CD4-positive, alpha-beta T cell treated with Interleukin-15 for 1 hour (primary cell): ENCODE measurements at regions not wholly inside any gene's neighbourhood (a gene's known extent, or its start where the extent isn't known, plus 50 kb on each side); places are given as distances from the start of the nearest gene placed in this dataset.
"Not testable (repeated sequence)": the region's sequence is repeated elsewhere in the genome, so short reads cannot be mapped to it uniquely, and the experiment has no call there.

ENCODE experiments used
- DNase-seq: peaks from one replicate; pipeline ENCODE4 v3.0.0-alpha.2; 2020

DNA sequence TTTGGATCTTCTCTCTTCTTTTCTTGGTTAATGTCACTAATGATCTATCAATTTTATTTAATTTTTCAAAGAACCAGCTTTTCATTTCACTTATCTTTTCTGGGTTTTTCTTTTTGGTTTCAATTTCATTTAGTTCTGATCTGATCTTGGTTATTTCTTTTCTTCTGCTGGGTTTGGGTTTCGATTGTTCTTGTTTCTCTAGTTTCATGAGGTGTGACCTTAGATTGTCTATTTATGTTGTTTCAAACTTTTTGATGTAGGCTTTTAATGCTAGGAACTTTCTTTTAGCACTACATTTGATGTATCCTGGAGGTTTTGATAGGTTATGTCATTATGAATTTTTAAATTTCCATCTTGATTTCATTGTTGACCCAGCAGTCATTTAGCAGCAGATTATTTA, 142.3 kb downstream of the C11orf87 start:
- no peak for DNase-seq

DNA sequence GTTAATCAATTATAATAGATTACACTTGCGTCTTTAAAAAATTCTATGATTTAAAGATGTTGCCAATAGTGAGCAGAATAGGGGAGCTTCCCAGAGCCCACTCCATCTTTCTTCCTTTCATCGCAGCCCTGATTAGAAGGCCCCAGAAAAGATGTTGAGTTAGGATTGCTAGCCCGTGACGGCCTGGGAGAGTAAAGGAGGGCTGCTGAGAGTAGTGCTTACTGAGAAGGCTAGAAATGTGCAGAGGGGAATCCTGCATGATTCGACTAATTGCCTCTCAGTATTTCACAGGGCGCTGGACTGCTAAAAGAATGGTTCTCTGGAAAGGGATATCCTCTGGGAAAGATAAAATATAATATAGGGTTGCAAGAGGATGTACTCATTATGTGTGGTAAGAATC, 160.5 kb downstream of the C11orf87 start:
- no peak for DNase-seq

DNA sequence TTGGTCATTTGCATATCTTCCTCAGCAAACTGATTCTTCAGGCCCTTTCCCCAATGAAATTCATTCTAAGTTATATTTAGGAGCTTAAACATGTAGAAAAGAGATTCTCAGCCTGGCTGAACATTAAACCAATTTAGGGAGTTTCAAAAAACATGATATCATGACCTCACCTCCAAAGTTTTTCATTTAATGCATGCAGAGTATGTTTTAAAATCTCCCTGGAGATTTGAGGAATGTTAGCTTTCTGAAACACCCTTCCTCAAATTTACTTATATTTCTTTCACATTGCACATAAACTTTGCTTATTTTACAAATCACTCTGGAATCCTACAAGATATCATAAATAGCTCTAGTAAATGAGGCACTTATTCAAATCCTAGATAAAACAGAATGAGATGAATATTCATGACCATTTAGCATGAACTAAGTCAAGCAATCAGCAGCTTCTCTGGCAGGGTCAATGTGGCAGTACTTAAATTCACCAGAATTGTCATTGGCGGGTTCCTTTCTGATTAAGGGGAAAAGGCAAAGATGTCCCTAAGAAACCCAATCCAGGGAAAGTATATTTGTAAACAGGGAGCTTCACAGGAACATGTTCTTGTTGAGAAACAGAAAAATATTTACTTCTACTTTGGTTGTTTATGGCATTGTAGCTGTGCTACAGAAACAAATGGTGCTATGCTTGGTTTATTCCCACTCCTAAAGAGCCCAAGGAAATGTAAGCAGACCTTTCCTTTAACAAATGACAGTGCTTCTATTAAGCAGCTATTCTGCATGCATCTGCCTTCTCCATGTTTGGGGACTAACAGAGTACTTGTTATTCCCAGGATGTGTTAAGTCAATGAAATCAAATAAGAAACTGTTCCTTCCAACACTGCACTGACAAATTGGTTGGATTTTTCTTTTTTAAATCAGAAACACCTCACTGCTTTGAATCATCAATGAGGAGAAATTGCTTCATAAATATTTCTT, 162.3 kb downstream of the C11orf87 start:
- DNase-seq = no peak

DNA sequence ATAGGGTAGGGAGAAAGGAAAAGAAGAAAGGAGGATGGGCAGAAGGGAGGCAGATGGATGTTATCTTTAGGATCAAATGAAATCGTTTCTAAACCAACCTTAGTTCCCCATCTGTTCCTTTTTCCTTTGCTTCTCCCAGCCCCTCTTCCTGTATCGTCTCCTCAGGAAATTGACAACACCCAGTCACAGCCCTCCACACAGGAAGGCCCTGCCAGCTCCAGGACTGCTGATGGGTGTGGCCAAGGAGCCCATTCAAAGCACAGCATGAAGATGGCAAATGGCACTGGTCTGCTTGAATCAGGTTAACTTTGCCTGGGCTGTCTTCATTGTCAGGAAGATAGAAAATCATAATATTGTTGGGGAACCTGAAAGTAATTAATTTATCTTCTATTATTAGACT, 164.8 kb downstream of the C11orf87 start:
- no peak for DNase-seq

GRCh38 chr11:109590782-109591181, 168.8 kb downstream of the C11orf87 start:
- no peak for DNase-seq

DNA sequence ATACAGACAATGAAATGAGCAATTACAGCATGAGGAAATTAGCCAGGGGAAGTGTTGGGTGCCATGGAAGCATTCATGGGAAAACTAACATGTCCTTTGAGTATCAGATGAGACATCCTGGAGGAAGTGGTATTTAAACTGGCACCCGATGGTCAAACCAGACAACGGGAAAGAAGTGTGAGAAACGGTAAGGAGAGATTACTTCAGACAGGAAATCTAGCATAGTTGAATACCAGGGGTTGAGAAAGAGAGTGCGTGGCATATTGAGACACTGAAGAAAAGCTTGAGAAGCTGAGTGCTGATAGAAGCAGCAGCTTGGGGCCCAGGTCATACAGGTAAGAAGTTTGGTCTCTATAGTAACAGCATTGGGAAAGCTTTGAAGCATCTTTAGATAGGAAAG, 175.3 kb downstream of the C11orf87 start:
- no peak for DNase-seq

DNA sequence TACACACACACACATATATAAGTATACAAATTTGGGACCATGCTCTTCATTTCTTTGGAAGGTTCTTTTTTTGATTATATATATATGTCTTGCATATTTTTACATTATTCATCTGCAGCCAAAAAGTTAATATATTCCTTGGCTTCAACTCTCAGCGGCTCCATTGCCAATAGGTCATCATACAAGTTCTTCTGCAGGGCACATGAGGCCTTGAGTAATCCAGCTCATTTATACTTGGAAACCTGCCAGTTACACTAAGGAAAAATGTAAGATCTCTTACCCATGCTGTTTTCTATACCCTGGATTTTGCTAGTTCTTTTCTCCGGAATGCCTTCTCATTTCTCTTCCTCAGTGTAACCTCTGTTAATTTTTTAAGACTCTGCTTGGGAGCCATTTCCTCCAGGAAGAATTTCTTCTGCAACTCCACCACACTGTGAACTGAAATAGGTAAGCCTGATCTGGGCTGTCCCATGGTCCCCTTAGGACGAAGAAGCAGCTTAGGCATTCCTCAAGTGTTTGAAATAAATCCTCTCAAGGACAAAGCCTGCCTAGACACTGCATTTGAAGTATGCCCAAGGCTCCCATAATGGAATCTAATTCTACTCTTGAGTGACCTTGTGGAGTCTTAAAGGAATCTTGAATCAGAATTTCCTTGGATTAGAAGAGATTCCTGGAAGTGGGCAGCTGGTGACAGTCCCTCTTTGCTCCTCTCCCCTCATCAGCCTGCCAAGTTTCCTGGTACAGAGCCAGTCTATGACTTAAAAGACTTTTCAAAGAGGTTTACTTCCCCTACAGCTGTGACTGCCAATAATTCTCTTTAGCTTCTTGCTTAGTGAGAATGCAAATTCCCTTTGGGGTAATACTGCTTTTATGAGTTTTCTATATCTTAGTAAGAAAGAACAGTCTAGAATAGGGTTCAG, 182.8 kb downstream of the C11orf87 start:
- DNase-seq = no peak

DNA sequence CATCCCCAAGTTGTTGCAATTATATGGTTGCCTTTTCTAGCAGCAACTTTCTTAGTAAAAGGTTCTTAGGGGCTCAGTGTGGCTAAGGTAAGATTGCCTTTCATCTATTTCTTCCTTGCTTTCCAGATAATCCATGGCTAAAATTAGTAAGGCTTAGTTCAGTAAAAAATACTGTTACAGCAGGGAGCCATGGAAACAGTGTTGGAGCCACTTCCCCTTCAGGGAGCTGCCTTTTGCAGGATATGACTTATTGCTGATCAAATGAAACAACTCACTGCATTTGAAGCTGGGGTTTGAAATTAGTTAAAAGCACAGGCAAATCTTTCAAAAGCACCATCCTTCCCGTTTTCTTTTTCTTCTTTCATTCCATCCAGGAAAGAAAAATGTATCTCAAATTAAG, 184.3 kb downstream of the C11orf87 start:
- DNase-seq = no peak

DNA sequence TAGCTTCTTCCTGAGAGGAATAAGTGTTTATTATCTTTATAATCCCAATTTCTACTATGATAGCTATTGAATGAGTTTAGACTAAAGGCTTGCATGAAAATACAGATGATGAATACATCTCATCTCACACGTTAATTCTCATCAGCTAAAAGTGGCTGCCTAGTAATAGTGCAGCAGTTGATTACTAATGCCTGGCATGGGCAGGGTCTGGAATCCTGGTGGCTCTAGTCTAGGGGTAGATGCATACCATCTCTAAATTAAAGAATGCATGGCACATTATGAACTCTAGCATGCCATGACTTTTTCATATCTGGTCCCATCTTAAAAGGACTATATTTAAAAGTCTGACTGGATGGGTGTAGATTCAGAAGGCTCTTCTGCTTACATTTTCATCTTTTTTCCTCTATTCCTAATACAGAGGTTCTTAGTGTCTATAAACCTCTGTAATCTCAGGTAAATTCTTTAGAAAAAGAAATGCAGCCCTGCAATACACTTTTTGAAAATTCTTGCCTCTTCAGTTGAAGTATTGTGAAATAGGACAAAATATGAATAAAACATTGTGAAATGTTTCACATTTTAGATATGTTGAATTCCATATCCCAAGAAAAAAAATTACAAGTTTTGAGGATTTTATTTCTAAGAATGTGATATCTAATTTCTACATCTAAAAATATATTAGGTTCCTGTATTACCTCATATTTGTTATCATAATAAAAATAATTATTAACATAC, 187.6 kb downstream of the C11orf87 start:
- no peak for DNase-seq

DNA sequence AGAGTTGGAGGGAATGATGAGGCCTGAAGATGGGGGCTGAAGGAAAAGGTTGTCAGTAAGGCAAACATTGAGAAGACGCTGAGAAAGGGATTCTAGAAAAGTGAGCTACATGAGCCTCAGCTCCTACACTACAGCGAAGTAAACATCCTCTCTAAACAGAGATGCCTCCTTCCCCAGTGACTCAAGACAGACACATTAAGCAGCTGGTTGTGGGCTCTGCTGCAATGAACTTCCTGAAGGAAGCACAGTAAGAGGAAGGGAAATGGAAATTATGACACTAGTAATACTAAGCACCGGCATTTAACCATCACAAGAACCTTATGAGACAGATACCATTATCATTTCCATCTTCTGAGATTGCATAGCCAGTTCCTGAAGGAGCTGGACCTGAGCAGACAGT, 190.5 kb downstream of the C11orf87 start:
- no peak for DNase-seq

DNA sequence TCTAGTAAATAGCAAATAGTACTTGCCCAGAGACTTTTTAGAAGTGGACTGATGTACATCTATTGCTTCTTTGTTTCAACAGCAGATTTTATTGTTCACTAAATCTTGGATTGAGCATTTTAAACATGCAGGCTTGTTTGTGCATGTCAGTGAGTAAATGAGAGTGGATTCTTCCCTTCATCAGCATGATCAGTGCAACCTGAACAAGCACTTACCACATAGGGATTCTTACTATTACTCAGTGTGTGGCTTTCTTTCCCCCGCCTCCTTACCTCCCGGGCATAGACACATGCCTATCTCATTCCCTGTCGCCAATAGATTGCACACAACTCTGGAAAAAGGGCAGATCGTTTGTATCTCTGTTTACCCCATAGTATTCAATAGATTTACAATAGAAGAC, 197.5 kb downstream of the C11orf87 start:
- no peak for DNase-seq

DNA sequence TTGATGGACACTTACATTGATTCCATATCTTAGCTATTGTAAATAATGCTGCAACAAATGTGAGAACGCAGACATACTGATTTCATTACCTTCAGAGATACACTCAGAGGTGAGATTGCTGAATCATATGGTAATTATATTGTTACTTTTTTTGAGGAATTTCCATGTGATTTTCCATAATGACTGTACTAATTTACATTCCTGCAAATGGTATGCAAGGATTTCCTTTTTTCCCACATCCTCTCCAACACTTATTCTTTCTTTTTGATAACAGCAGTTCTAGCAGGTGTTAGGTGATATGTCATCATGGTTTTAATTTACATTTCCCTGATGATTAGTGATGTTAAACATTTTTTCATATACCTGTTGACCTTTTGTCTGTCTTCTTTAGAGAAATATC, 207.7 kb downstream of the C11orf87 start:
- DNase-seq = no peak

DNA sequence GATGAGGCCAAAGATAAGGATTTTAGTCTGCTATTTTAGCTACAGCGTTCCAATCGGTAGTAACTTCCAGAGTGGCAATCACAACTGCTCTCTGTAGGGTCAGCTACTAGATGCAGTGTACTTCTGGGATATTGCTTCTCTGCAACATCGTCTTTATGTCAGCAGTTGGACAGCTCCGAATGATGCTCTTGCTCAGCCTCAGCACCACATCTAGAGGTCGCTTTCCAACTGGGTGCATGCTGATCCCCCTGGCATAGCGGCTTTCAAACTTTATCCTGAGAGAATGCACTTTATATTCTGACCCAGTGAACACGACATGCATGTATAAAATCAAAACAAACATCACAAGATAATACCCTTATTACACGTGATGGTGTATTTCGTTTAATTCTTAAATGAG, 219.6 kb downstream of the C11orf87 start:
- no peak for DNase-seq

GRCh38 chr11:109644152-109644551, 222.2 kb downstream of the C11orf87 start:
- no peak for DNase-seq

DNA sequence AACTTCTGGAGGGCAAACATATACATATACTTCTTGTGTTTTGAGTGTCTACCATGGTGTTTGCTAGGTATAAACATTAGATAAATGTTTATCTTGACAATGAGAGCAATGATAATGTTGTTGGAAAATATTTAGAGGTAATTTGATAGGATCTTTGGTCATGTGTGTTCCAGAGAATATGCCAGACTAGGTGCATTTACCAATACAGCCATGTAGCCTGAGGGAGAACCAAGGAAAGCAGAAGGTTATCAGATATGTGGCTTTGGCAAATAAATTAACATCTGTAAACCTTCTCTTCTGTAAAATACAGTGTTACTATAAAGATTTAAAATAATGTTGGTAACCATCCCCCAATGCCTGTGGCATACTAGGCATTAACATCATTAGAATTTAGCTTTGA, 226.8 kb downstream of the C11orf87 start:
- no peak for DNase-seq

DNA sequence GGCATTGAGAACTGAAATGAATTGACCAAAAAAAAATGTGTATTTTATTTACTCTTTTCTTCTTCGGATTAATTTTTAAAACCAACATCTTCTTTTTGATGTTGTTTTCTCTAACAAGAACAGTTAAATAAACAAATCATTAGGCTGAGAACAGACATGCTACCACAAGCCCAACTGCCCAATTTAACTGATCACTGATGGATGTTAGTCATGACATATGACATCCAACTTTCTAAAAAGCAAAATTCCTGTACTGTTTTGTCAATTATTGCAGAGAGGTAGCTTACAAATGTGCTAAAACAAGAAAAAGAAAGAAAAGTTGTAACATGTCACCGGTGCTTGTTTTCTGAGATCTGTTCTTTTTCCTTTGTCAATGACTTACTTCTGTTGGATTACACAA, 232.1 kb downstream of the C11orf87 start:
- no peak for DNase-seq

GRCh38 chr11:109658190-109658589, 236.2 kb downstream of the C11orf87 start:
- no peak for DNase-seq

DNA sequence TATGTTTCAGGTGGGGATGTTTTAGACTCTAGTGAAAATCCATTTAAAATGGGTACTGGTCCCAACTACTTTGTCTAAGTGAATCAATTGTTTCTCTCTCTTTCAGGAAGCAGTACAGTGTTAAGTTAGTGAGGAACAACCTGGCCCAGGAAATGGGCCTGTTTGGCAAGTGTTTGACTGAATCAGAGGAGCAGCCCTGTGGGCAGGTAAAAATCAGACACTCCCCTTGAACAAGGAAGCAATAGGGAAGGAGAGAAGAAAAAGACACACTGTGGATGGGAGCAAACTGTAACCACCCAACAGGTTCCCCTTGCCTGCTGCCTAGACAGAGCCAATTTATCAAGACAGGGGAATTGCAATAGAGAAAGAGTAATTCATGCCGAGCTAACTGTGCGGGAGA, 245.7 kb downstream of the C11orf87 start:
- DNase-seq = no peak

DNA sequence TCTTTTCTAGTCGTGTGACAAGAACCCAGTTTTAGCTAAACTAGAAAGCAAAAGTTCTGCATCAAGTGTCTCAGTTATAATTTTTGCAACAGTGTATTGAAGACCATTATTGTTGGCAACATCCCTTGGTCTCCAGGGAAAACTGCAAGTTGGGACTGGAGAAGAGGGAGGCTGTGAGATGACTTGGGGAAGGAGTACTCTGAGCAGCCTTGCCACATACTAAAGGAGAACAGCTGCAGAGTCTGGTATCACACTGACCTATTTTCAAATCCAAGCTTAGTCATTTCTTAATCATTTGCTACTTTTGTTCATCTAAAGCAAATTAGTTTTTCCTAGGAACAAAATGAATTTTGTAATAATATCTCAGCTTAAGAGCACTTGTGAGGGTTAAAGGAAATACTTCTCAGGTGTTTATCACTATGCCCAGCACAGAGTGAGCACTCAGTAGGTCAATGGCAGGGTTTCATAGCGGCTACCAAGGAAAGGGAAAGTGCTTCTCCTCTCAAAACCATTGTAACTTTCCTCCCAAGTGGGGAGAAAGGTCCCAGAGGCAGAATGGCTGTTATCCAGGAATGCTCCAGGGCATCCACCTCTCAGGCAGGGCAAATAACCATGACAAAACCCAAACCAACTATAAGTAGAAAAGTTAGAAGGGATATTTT, 247.1 kb downstream of the C11orf87 start:
- DNase-seq = no peak

GRCh38 chr11:109677231-109677630, 255.2 kb downstream of the C11orf87 start:
- no peak for DNase-seq

DNA sequence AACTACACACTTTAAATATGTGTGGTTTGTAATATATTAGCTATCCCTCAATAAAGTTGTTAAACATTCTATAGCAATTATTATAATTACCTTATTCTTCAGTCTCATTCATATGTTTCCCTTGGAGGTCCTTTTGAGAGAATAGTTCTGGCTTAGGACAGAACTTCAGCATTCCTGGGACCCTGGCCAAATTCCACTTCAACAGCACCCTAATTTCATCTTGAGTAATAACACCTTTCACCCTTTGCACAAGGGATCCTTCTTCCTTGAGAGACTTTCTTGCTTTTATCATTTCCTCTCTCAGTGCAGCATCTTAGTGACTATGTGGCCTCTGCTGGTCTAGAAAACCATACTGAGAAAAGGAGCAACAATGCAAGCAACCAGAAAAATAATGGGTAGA, 255.9 kb downstream of the C11orf87 start:
- DNase-seq = no peak

GRCh38 chr11:109680127-109680526, 258.1 kb downstream of the C11orf87 start:
- no peak for DNase-seq

DNA sequence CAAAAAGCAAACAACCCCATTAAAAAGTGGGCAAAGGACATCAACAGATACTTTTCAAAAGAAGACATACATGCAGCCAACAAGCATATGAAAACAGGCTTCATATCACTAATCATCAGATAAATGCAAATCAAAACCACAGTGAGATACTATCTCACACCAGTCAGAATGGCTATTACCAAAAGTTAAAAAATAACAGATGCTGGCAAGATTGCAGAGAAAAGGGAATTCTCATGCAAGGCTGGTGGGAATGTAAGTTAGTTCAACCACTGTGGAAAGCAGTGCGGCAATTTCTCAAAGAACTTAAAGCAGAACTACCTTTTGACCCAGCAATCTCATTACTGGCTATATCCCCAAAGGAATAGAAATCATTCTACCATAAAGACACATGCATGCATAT, 260.8 kb downstream of the C11orf87 start:
- not testable (repeated sequence) for DNase-seq
